Suprapubic skin (tissue), 4 donors: ENCODE measurements at regions not wholly inside any gene's neighbourhood (a gene's known extent, or its start where the extent isn't known, plus 50 kb on each side); places are given as distances from the start of the nearest gene placed in this dataset.
A peak's percentile ranks its signal among the peaks of the same experiment; 100 is the strongest.

ENCODE experiments used
- DNase-seq, 2 donors: peaks; one replicate each; pipeline ENCODE4 v3.0.0-alpha.2; 2019; ENCODE audit warnings: low spot score in 2 of 2
- H3K27ac ChIP-seq: fragments of 200-600 bp; sonication (generic); one replicate; pipeline ENCODE4 v1.5.1; 2019
- H3K27me3 ChIP-seq: fragments of 200-600 bp; sonication (generic); one replicate; pipeline ENCODE4 v1.5.1; 2019
- H3K36me3 ChIP-seq: fragments of 200-600 bp; sonication (generic); one replicate; pipeline ENCODE4 v1.5.1; 2019
- H3K4me1 ChIP-seq: fragments of 200-600 bp; sonication (generic); one replicate; pipeline ENCODE4 v1.5.1; 2019
- H3K4me3 ChIP-seq: fragments of 200-600 bp; sonication (generic); one replicate; pipeline ENCODE4 v1.5.1; 2019; ENCODE audit warnings: mild to moderate bottlenecking
- H3K9me3 ChIP-seq: fragments of 200-600 bp; sonication (generic); one replicate; pipeline ENCODE4 v1.5.1; 2019
- CTCF ChIP-seq, 2 donors: fragments of 200-600 bp in 1 of 2; fragments of 450-650 bp in 1 of 2; sonication (generic) in 1 of 2; IDR thresholded peaks; one replicate each; pipeline ENCODE4 v1.5.1; 2016 to 2019; ENCODE audit warnings: antibody characterized with exemption in 2 of 2, mild to moderate bottlenecking in 1 of 2, moderate library complexity in 1 of 2
- EP300 ChIP-seq: sonication (generic); formaldehyde crosslinking; IDR thresholded peaks from one replicate; pipeline ENCODE4 v1.6.1; 2017; ENCODE audit warnings: antibody characterized with exemption
- POLR2A ChIP-seq, 2 donors: fragments of 450-650 bp; IDR thresholded peaks; one replicate each; pipeline ENCODE4 v1.6.1; 2017; ENCODE audit warnings: antibody characterized with exemption in 2 of 2, mild to moderate bottlenecking in 2 of 2, moderate library complexity in 2 of 2
- POLR2AphosphoS5 ChIP-seq, 3 donors: sonication (generic); formaldehyde crosslinking; IDR thresholded peaks; one replicate each; pipeline ENCODE4 v1.6.1; 2017; ENCODE audit warnings: antibody characterized with exemption in 3 of 3
- WGBS: methylation state at CpG from one replicate; pipeline ENCODE4 v1.1.5; 2018; 5-methylcytosine and 5-hydroxymethylcytosine counted together

GRCh38 chr4:1492651-1493539 is 86.7 kb upstream of the NKX1-1 start:
- no peaks in the 10 kb centered on the region for H3K4me1 ChIP-seq
- H3K9me3 ChIP-seq: no peaks in the 10 kb centered on the region
- 56% methylated on average over 22 of the region's 46 CpGs for WGBS
- H3K27me3 ChIP-seq: peaks cover 82% of the 10 kb centered on the region
- H3K36me3 ChIP-seq: no peaks in the 10 kb centered on the region
- H3K27ac ChIP-seq: no peak overlapping the region
- no peak overlapping the region for H3K4me3 ChIP-seq
- TF ChIP-seq POLR2A (IDR thresholded peaks at IDR 0.05) (no peak), EP300 (no peak), POLR2AphosphoS5 (IDR thresholded peaks at IDR 0.05) (no peak), CTCF (IDR thresholded peaks at IDR 0.05) (no peak)
- peak in 1 of 2 donors; percentile 49 for DNase-seq

GRCh38 chr4:1492142-1492457 is 85.9 kb upstream of the NKX1-1 start:
- H3K9me3 ChIP-seq: no peaks in the 10 kb centered on the region
- no peak overlapping the region for H3K27ac ChIP-seq
- DNase-seq: peak in 1 of 2 donors; percentile 49
- H3K36me3 ChIP-seq: no peaks in the 10 kb centered on the region
- H3K27me3 ChIP-seq: peaks cover 87% of the 10 kb centered on the region
- WGBS: 80% methylated on average over 2 of the region's 5 CpGs
- no peak overlapping the region for H3K4me3 ChIP-seq
- H3K4me1 ChIP-seq: no peaks in the 10 kb centered on the region
- no peak for TF ChIP-seq POLR2AphosphoS5 (IDR thresholded peaks at IDR 0.05)
- TF ChIP-seq POLR2A (IDR thresholded peaks at IDR 0.05): no peak
- no peak for TF ChIP-seq EP300
- no peak for TF ChIP-seq CTCF (IDR thresholded peaks at IDR 0.05)

GRCh38 chr4:1491328-1492141 is 85.3 kb upstream of the NKX1-1 start:
- peaks cover 87% of the 10 kb centered on the region for H3K27me3 ChIP-seq

GRCh38 chr4:1490654-1491327 is 84.5 kb upstream of the NKX1-1 start:
- H3K4me3 ChIP-seq: no peak overlapping the region
- WGBS: 31% methylated on average over 10 of the region's 32 CpGs
- no peaks in the 10 kb centered on the region for H3K9me3 ChIP-seq
- no peaks in the 10 kb centered on the region for H3K36me3 ChIP-seq
- peak in 1 of 2 donors; percentile 66 for DNase-seq
- no peak overlapping the region for H3K27ac ChIP-seq
- TF ChIP-seq POLR2A (IDR thresholded peaks at IDR 0.05): no peak
- H3K27me3 ChIP-seq: peaks cover 79% of the 10 kb centered on the region
- H3K4me1 ChIP-seq: no peaks in the 10 kb centered on the region

More at GRCh38 chr4:1491328-1492141, 85.3 kb upstream of the NKX1-1 start:
- no peaks in the 10 kb centered on the region for H3K4me1 ChIP-seq
- no peaks in the 10 kb centered on the region for H3K36me3 ChIP-seq
- no peak overlapping the region for H3K4me3 ChIP-seq
- WGBS: 87% methylated on average over 17 of the region's 21 CpGs
- no peak overlapping the region for H3K27ac ChIP-seq
- TF ChIP-seq EP300: no peak
- TF ChIP-seq CTCF (IDR thresholded peaks at IDR 0.05): no peak
- TF ChIP-seq POLR2A (IDR thresholded peaks at IDR 0.05): no peak
- no peak for TF ChIP-seq POLR2AphosphoS5 (IDR thresholded peaks at IDR 0.05)
- DNase-seq: peak in 1 of 2 donors; percentile 54
- no peaks in the 10 kb centered on the region for H3K9me3 ChIP-seq

- TF ChIP-seq EP300 (no peak), POLR2AphosphoS5 (IDR thresholded peaks at IDR 0.05) (no peak), POLR2A (IDR thresholded peaks at IDR 0.05) (no peak), CTCF (IDR thresholded peaks at IDR 0.05) (no peak)
- no peaks in the 10 kb centered on the region for H3K4me1 ChIP-seq
- H3K27ac ChIP-seq: no peak overlapping the region
- DNase-seq: peak in 1 of 2 donors; percentile 76
- peaks cover 74% of the 10 kb centered on the region for H3K27me3 ChIP-seq
- no peaks in the 10 kb centered on the region for H3K36me3 ChIP-seq
- no peaks in the 10 kb centered on the region for H3K9me3 ChIP-seq
- 85% methylated on average over 29 of the region's 32 CpGs for WGBS
- H3K4me3 ChIP-seq: no peak overlapping the region
Measured at GRCh38 chr4:1490011-1490653, 83.9 kb upstream of the NKX1-1 start.
